Cardiac fibroblast (primary cell): ENCODE measurements at regions not wholly inside any gene's neighbourhood (a gene's known extent, or its start where the extent isn't known, plus 50 kb on each side); places are given as distances from the start of the nearest gene placed in this dataset.
A peak's percentile ranks its signal among the peaks of the same experiment; 100 is the strongest.

Source experiments
- DNase-seq, 2 donors: peaks; one replicate each; pipeline versions ENCODE4 v3.0.0 to v3.0.0-alpha.2; 2010; ENCODE audit warnings: low read depth in 2 of 2
- H3K4me3 ChIP-seq, 2 donors: replicated peaks in 1 of 2; 1 replicate in 1 of 2; 2 replicates in 1 of 2; pipeline ENCODE4 v1.5.1; 2011; ENCODE audit warnings: low read depth in 2 of 2, low read length in 2 of 2, mild to moderate bottlenecking in 2 of 2, moderate library complexity in 1 of 2
- CTCF ChIP-seq: IDR thresholded peaks from one replicate; pipeline ENCODE4 v1.5.1; 2011; ENCODE audit warnings: low read depth, mild to moderate bottlenecking, low read length, inconsistent platforms

GRCh38 chr17:34527908-34528470 lies 51.4 kb upstream of the TMEM132E start:
- TF ChIP-seq CTCF: no peak
- DNase-seq: no peak

GRCh38 chr17:34527136-34527907 lies 52.1 kb upstream of the TMEM132E start:
- DNase-seq: no peak
- TF ChIP-seq CTCF: no peak

More at GRCh38 chr17:34527908-34528470, 51.4 kb upstream of the TMEM132E start:
- H3K4me3 ChIP-seq: no peak overlapping the region

GRCh38 chr17:34525651-34526050 lies 53.7 kb upstream of the TMEM132E start:
- DNase-seq: no peak
- no peak for TF ChIP-seq CTCF

More at GRCh38 chr17:34527136-34527907, 52.1 kb upstream of the TMEM132E start:
- no peak overlapping the region for H3K4me3 ChIP-seq

GRCh38 chr17:34521955-34522354 lies 57.4 kb upstream of the TMEM132E start:
- DNase-seq: no peak
- no peak for TF ChIP-seq CTCF
- no peak overlapping the region for H3K4me3 ChIP-seq

More at GRCh38 chr17:34525651-34526050, 53.7 kb upstream of the TMEM132E start:
- no peak overlapping the region for H3K4me3 ChIP-seq

GRCh38 chr17:34519282-34519681 lies 60.1 kb upstream of the TMEM132E start:
- DNase-seq: no peak
- peak; percentile 35 for TF ChIP-seq CTCF
- H3K4me3 ChIP-seq: no peak overlapping the region

- H3K4me3 ChIP-seq: no peak overlapping the region
- TF ChIP-seq CTCF: no peak
- no peak for DNase-seq
Observed at GRCh38 chr17:34517406-34517805, 62.0 kb upstream of the TMEM132E start.

- no peak for TF ChIP-seq CTCF
- no peak overlapping the region for H3K4me3 ChIP-seq
- DNase-seq: no peak
Observed at GRCh38 chr17:34511931-34512330, 67.5 kb upstream of the TMEM132E start.
